Cardiac fibroblast (primary cell): ENCODE measurements at regions not wholly inside any gene's neighbourhood (a gene's known extent, or its start where the extent isn't known, plus 50 kb on each side); places are given as distances from the start of the nearest gene placed in this dataset.

Experiments used
- DNase-seq, 2 donors: peaks; one replicate each; pipeline versions ENCODE4 v3.0.0 to v3.0.0-alpha.2; 2010; ENCODE audit warnings: low read depth in 2 of 2
- H3K4me3 ChIP-seq, 2 donors: replicated peaks in 1 of 2; 1 replicate in 1 of 2; 2 replicates in 1 of 2; pipeline ENCODE4 v1.5.1; 2011; ENCODE audit warnings: low read depth in 2 of 2, low read length in 2 of 2, mild to moderate bottlenecking in 2 of 2, moderate library complexity in 1 of 2
- CTCF ChIP-seq: IDR thresholded peaks from one replicate; pipeline ENCODE4 v1.5.1; 2011; ENCODE audit warnings: low read depth, mild to moderate bottlenecking, low read length, inconsistent platforms

DNA sequence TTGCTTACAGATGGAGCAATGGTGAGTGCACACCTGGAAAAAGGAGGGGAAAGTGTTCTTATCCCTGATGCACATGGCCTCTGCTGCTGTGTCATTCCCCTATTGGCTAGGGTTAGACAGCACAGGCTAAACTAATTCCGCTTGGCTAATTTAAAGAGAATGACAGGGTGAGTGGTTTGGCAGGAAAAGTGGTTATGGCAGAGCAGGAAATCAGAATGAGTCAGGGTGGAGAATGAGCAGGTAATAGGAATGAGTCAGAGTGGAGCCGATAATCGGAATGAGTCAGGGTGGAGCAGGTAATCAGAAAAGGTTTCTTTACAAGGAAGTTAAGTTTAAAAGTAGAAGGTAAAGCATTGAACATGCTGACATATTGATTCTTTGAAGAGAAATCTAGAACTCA, 355.5 kb upstream of the HTR1E start:
- DNase-seq: no peak
- TF ChIP-seq CTCF: no peak
- no peak overlapping the region for H3K4me3 ChIP-seq

DNA sequence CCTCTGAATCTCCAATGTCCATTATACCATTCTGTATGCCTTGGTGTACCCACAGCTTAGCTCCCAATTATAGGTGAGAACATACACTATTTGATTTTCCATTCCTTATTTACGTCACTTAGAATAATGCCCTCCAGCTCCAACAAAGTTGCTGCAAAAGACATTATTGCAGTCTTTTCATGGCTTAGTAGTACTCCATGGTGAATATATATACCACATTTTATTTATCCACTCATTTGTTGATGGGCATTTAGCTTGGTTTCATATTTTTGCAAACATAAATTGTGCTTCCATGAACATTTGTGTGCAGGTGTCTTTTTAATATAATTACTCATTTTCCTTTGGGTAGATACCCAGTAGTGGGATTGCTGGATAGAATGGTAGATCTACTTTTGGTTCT, 374.1 kb upstream of the HTR1E start:
- no peak overlapping the region for H3K4me3 ChIP-seq
- DNase-seq: no peak
- TF ChIP-seq CTCF: no peak

DNA sequence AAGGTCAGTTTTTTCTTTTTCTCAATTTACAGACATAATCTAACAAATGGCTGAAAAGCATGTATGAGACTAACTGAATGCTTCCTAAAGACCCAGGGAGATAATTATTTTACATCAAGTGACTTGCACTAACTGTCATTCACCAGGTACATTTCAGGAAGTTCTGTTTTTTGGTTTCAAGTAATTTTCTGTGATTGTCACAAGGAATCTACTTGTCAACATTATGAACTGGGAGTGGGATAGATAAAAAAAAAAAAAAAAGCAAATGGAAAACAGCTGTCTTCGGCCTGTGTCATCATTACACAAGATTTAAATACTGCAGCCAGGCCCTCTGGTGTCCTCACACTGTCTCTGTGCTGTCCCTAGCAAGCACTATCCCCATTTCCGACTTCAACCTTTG, 379.0 kb upstream of the HTR1E start:
- no peak for DNase-seq
- H3K4me3 ChIP-seq: no peak overlapping the region
- TF ChIP-seq CTCF: no peak

- no peak for DNase-seq
- no peak for TF ChIP-seq CTCF
- no peak overlapping the region for H3K4me3 ChIP-seq
Measured at GRCh38 chr6:86537292-86537861, 400.0 kb upstream of the HTR1E start.

DNA sequence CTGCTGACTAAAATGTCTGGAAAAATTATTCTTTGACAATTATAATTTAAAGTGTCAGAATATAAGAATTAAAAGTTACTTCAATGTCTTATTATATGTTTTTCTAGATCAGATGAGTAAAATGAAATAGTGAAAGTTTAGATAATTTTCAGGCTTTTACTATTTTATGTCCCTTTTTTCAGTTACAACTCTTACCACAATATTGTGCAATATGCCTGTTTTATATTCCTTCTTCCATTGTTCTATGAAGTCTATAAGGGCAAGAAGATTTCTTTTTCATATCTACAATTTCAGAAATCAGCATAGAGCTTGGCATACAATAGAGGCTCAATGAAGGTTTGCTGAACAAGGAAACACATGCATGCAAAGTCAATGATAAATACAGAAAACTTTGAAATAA, 401.2 kb upstream of the HTR1E start:
- no peak overlapping the region for H3K4me3 ChIP-seq
- DNase-seq: no peak
- TF ChIP-seq CTCF: no peak

DNA sequence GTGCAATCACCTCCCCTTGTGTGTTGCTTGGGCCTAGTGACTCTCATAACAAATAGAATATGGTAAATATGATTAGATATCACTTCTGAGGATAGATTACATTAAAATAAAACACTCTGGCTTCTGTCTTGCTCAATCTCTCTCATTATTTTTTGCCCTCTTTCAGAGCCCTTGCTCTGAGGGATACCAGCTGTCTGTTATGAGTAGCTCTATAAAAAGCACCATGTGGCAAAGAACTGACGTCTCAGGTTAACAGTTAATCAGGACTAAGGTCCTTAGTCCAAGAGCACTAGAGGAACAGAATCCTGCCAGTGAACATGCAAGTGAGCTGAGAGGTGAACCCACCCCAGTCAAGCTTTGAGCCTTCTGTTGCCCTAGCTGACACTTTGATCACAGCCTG, 402.2 kb upstream of the HTR1E start:
- no peak for DNase-seq
- no peak overlapping the region for H3K4me3 ChIP-seq
- no peak for TF ChIP-seq CTCF

- DNase-seq: no peak
- no peak for TF ChIP-seq CTCF
Measured at GRCh38 chr6:86529635-86530034, 407.7 kb upstream of the HTR1E start.

More at GRCh38 chr6:86529635-86530034, 407.7 kb upstream of the HTR1E start:
- no peak overlapping the region for H3K4me3 ChIP-seq
